ENCODE measurements at regions not wholly inside any gene's neighbourhood (a gene's known extent, or its start where the extent isn't known, plus 50 kb on each side); places are given as distances from the start of the nearest gene placed in this dataset.
A peak's percentile ranks its signal among the peaks of the same experiment; 100 is the strongest.

DNA sequence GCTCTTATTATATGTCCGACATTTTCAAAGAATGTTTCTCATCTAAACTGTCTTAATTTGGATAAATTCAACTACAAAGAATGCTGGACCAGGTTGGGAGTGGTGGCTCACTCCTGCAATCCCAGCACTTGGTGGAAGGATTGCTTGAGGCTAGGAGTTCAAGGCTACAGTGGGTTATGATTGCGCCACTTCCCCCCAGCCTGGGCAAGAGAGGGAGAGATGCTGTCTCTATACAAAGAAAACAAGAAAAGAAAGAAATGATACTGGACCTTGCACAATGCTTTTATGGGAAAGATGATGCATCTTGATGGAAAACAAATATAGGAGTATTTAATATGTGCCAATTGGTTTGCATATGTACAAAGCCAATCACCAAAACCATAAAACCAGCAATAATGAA, 296.7 kb downstream of the LPIN1 start:
- H3K9me3 ChIP-seq, result no peaks in the 10 kb centered on the region; the same call in 1 of the 2 replicates
- H3K36me3 ChIP-seq, result no peaks in the 10 kb centered on the region
- no peaks in the 10 kb centered on the region for H3K4me1 ChIP-seq
- H3K27me3 ChIP-seq, result no peaks in the 10 kb centered on the region
- DNase-seq, result no peak
- H3K4me3 ChIP-seq (ENCODE audit: low read depth, low read length), result no peak overlapping the region
- TF ChIP-seq CTCF (IDR thresholded peaks at IDR 0.05; ENCODE audit: low read depth, low read length), result no peak

DNA sequence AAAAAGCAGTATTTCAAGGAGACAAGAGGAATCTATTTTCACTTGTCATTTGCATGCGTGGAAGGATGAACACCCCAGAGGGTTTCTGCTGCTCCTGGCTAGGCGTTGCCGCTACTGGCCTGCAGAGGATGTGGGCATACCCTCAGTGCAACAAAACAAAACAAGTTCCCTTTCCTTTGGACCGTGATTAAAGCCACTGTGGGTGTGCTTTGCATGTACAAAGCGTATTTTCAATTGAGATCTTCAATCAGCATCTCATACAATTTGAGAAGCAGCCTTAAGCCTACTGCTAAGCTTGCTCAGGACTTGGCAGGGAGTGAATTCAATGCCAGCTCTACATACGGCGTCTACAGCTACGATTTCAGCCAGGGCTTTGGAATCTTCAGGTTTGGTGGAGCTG, 298.4 kb downstream of the LPIN1 start:
- no peak for TF ChIP-seq CTCF (IDR thresholded peaks at IDR 0.05; ENCODE audit: low read depth, low read length)
- DNase-seq, result no peak
- H3K4me1 ChIP-seq, result no peaks in the 10 kb centered on the region

DNA sequence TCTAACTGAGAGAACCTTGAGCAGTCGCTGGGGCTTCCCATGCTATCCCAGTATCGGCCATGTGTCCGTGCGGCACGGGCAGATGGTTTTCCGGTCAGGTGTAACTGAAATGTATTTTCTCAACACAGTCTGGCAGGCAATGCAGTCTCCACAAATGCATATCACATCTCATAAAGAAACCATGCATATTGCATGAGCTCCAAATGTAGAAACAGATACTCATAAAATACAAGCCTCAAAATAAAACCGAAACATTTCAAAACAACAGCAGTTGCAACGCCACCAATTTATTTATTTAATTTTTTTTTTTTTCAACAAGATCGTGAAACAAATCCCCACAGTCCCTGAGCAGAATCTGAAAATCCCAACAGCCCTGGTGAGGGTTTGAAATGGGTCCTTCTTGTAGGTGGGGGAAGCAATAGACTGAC, 299.4 kb downstream of the LPIN1 start:
- Histone ChIP-seq H3K4me3 (ENCODE audit: low read depth, low read length) (no peak overlapping the region), H3K9me3 (no peaks in the 10 kb centered on the region), H3K27me3 (no peaks in the 10 kb centered on the region), H3K4me1 (no peaks in the 10 kb centered on the region), H3K36me3 (no peaks in the 10 kb centered on the region)
- TF ChIP-seq CTCF (IDR thresholded peaks at IDR 0.05; ENCODE audit: low read depth, low read length), result no peak
- DNase-seq, result no peak

More for the DNA sequence above, 298.4 kb downstream of the LPIN1 start:
- no peak overlapping the region for H3K4me3 ChIP-seq (ENCODE audit: low read depth, low read length)
- H3K36me3 ChIP-seq, result no peaks in the 10 kb centered on the region
- H3K9me3 ChIP-seq, result no peaks in the 10 kb centered on the region
- no peaks in the 10 kb centered on the region for H3K27me3 ChIP-seq

DNA sequence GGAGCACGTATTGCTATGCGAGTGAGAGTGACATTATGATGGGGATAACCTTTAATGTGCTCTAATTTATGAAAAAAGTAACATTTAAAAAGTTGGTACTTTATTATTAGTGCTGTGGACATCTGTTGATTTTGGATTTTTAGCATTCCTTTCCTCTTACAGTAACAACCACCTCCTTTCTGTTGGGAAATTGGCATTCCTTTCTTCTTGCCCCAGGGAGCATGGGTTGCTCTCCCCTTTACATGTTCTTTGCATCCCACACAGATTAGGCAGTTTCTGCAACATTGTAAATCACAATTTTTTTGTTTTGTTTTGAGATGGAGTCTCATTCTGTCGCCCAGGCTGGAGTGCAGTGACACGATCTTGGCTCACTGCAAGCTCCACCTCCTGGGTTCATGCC, 300.2 kb downstream of the LPIN1 start:
- no peak for DNase-seq
- TF ChIP-seq CTCF (IDR thresholded peaks at IDR 0.05; ENCODE audit: low read depth, low read length), result no peak
- no peaks in the 10 kb centered on the region for H3K4me1 ChIP-seq
- H3K36me3 ChIP-seq, result no peaks in the 10 kb centered on the region
- no peak overlapping the region for H3K4me3 ChIP-seq (ENCODE audit: low read depth, low read length)
- H3K9me3 ChIP-seq, result no peaks in the 10 kb centered on the region
- no peaks in the 10 kb centered on the region for H3K27me3 ChIP-seq

DNA sequence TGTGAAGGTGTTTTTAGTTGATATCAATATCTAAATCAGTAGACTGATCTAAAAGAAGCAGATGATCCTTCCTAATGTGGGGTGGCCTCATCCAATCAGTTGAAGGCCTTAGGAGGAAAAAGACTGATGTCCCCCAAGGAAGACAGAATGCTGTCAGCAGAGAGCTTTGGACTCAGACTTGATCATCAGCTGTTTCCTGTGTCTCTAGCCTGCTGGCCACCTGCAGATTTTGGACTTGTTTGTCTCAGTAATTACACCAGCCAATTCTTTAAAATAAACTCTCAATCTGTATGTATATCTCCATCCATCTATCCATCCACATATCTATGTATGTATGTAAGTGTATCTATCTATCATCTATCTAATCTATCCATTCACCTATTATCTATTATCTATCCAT, 301.3 kb downstream of the LPIN1 start:
- Histone ChIP-seq H3K9me3 (no peaks in the 10 kb centered on the region), H3K36me3 (no peaks in the 10 kb centered on the region), H3K4me1 (no peaks in the 10 kb centered on the region), H3K27me3 (no peaks in the 10 kb centered on the region), H3K4me3 (ENCODE audit: low read depth, low read length) (no peak overlapping the region)
- DNase-seq, result no peak
- TF ChIP-seq CTCF (IDR thresholded peaks at IDR 0.05; ENCODE audit: low read depth, low read length), result no peak

- no peak overlapping the region for H3K4me3 ChIP-seq (ENCODE audit: low read depth, low read length)
- peak; percentile 48 for DNase-seq
- no peaks in the 10 kb centered on the region for H3K9me3 ChIP-seq
- TF ChIP-seq CTCF (IDR thresholded peaks at IDR 0.05; ENCODE audit: low read depth, low read length), result peak; percentile 74
- H3K27me3 ChIP-seq, result no peaks in the 10 kb centered on the region
- H3K4me1 ChIP-seq, result no peaks in the 10 kb centered on the region
- H3K36me3 ChIP-seq, result no peaks in the 10 kb centered on the region
Observed at GRCh38 chr2:12048550-12048949, 302.1 kb downstream of the LPIN1 start.

Data from BE2C (cell line).